ENCODE measurements at regions not wholly inside any gene's neighbourhood (a gene's known extent, or its start where the extent isn't known, plus 50 kb on each side); places are given as distances from the start of the nearest gene placed in this dataset.

GRCh38 chr22:22072169-22072836 is 89.7 kb upstream of the TOP3B start:
- Histone ChIP-seq H3K9me3 (no peaks in the 10 kb centered on the region), H3K4me1 (ENCODE audit: control insufficient read depth in 1 of 2, insufficient read depth in 1 of 2, low read depth in 1 of 2, low read length in 1 of 2) (peaks cover 7 to 12% of the 10 kb centered on the region in 2 experiments), H3K27ac (no peak overlapping the region), H3K4me3 (ENCODE audit: low read depth in 1 of 2, low read length in 1 of 2) (no peak overlapping the region), H3K36me3 (no peaks in the 10 kb centered on the region), H3K27me3 (no peaks in the 10 kb centered on the region)
- TF ChIP-seq CTCF (IDR thresholded peaks at IDR 0.05) = no peak

- no peaks in the 10 kb centered on the region for H3K27me3 ChIP-seq
- no peaks in the 10 kb centered on the region for H3K36me3 ChIP-seq
- no peak overlapping the region for H3K4me3 ChIP-seq (ENCODE audit: low read depth in 1 of 2, low read length in 1 of 2)
- H3K27ac ChIP-seq = no peak overlapping the region
- no peaks in the 10 kb centered on the region for H3K9me3 ChIP-seq
- peaks cover 7 to 12% of the 10 kb centered on the region in 2 experiments for H3K4me1 ChIP-seq (ENCODE audit: control insufficient read depth in 1 of 2, insufficient read depth in 1 of 2, low read depth in 1 of 2, low read length in 1 of 2)
- TF ChIP-seq CTCF (IDR thresholded peaks at IDR 0.05) = no peak
Observed at GRCh38 chr22:22071455-22071854, 88.9 kb upstream of the TOP3B start.

- Histone ChIP-seq H3K36me3 (no peaks in the 10 kb centered on the region), H3K27me3 (no peaks in the 10 kb centered on the region), H3K9me3 (no peaks in the 10 kb centered on the region), H3K4me3 (ENCODE audit: low read depth in 1 of 2, low read length in 1 of 2) (no peak overlapping the region), H3K4me1 (ENCODE audit: control insufficient read depth in 1 of 2, insufficient read depth in 1 of 2, low read depth in 1 of 2, low read length in 1 of 2) (peaks cover 7 to 12% of the 10 kb centered on the region in 2 experiments), H3K27ac (no peak overlapping the region)
- TF ChIP-seq CTCF (IDR thresholded peaks at IDR 0.05) = no peak
Observed at GRCh38 chr22:22070371-22070824, 87.8 kb upstream of the TOP3B start.

- Histone ChIP-seq H3K9me3 (no peaks in the 10 kb centered on the region), H3K27ac (no peak overlapping the region), H3K4me3 (ENCODE audit: low read depth in 1 of 2, low read length in 1 of 2) (no peak overlapping the region), H3K36me3 (no peaks in the 10 kb centered on the region), H3K4me1 (ENCODE audit: control insufficient read depth in 1 of 2, insufficient read depth in 1 of 2, low read depth in 1 of 2, low read length in 1 of 2) (peaks cover 9 to 12% of the 10 kb centered on the region in 2 experiments), H3K27me3 (no peaks in the 10 kb centered on the region)
- no peak for TF ChIP-seq CTCF (IDR thresholded peaks at IDR 0.05)
Observed at GRCh38 chr22:22069450-22070370, 87.1 kb upstream of the TOP3B start.

GRCh38 chr22:22068657-22069056 is 86.1 kb upstream of the TOP3B start:
- Histone ChIP-seq H3K4me3 (ENCODE audit: low read depth in 1 of 2, low read length in 1 of 2) (no peak overlapping the region), H3K27ac (no peak overlapping the region), H3K4me1 (ENCODE audit: control insufficient read depth in 1 of 2, insufficient read depth in 1 of 2, low read depth in 1 of 2, low read length in 1 of 2) (peaks cover 17 to 23% of the 10 kb centered on the region in 2 experiments), H3K27me3 (no peaks in the 10 kb centered on the region), H3K36me3 (no peaks in the 10 kb centered on the region), H3K9me3 (no peaks in the 10 kb centered on the region)
- TF ChIP-seq CTCF (IDR thresholded peaks at IDR 0.05) = no peak

Measured in neutrophil (primary cell).